HG03060 (cell line): ENCODE measurements at regions not wholly inside any gene's neighbourhood (a gene's known extent, or its start where the extent isn't known, plus 50 kb on each side); places are given as distances from the start of the nearest gene placed in this dataset.
A peak's percentile ranks its signal among the peaks of the same experiment; 100 is the strongest.

Experiments
- ATAC-seq: cut with Tn5 transposase; IDR thresholded peaks from one replicate; pipeline ENCODE4 v1.9.1; 2021; ENCODE audit warnings: low read depth, moderate number of reproducible peaks; ENCODE audit not compliant: unreplicated experiment

GRCh38 chr3:147836330-147836729, 427.2 kb downstream of the ZIC1 start:
- ATAC-seq, result no peak

GRCh38 chr3:147838652-147839051, 429.5 kb downstream of the ZIC1 start:
- ATAC-seq, result no peak

GRCh38 chr3:147843331-147843730, 434.2 kb downstream of the ZIC1 start:
- ATAC-seq, result no peak

- no peak for ATAC-seq
Measured at GRCh38 chr3:147846293-147846692, 437.1 kb downstream of the ZIC1 start.

GRCh38 chr3:147846854-147847478, 437.8 kb downstream of the ZIC1 start:
- no peak for ATAC-seq

- no peak for ATAC-seq
Measured at GRCh38 chr3:147851062-147851461, 441.9 kb downstream of the ZIC1 start.

- no peak for ATAC-seq
Measured at GRCh38 chr3:147854542-147854941, 445.4 kb downstream of the ZIC1 start.

GRCh38 chr3:147864754-147865354, 455.7 kb downstream of the ZIC1 start:
- no peak for ATAC-seq

- ATAC-seq, result no peak
Measured at GRCh38 chr3:147866561-147866960, 457.4 kb downstream of the ZIC1 start.

- no peak for ATAC-seq
Measured at GRCh38 chr3:147872568-147872967, 463.4 kb downstream of the ZIC1 start.

GRCh38 chr3:147875498-147875897, 466.3 kb downstream of the ZIC1 start:
- no peak for ATAC-seq

GRCh38 chr3:147881933-147882332, 472.8 kb downstream of the ZIC1 start:
- no peak for ATAC-seq

GRCh38 chr3:147886879-147887278, 477.7 kb downstream of the ZIC1 start:
- no peak for ATAC-seq

GRCh38 chr3:147887797-147888196, 478.6 kb downstream of the ZIC1 start:
- ATAC-seq, result no peak

GRCh38 chr3:147890114-147890513, 480.9 kb downstream of the ZIC1 start:
- peak; percentile 74 for ATAC-seq

GRCh38 chr3:147895509-147895908, 486.3 kb downstream of the ZIC1 start:
- no peak for ATAC-seq

- no peak for ATAC-seq
Measured at GRCh38 chr3:147900851-147901250, 491.7 kb downstream of the ZIC1 start.

GRCh38 chr3:147903026-147903425, 493.9 kb downstream of the ZIC1 start:
- ATAC-seq, result no peak

GRCh38 chr3:147904421-147904820, 495.3 kb downstream of the ZIC1 start:
- ATAC-seq, result no peak

- no peak for ATAC-seq
Measured at GRCh38 chr3:147906285-147906684, 497.1 kb downstream of the ZIC1 start.

- no peak for ATAC-seq
Measured at GRCh38 chr3:147914532-147914931, 505.4 kb downstream of the ZIC1 start.

GRCh38 chr3:147915057-147915456, 505.9 kb downstream of the ZIC1 start:
- ATAC-seq, result no peak

GRCh38 chr3:147919496-147919895, 510.3 kb downstream of the ZIC1 start:
- no peak for ATAC-seq
